ENCODE measurements at regions not wholly inside any gene's neighbourhood (a gene's known extent, or its start where the extent isn't known, plus 50 kb on each side); places are given as distances from the start of the nearest gene placed in this dataset.
"Not testable (repeated sequence)": the region's sequence is repeated elsewhere in the genome, so short reads cannot be mapped to it uniquely, and the experiment has no call there.

DNA sequence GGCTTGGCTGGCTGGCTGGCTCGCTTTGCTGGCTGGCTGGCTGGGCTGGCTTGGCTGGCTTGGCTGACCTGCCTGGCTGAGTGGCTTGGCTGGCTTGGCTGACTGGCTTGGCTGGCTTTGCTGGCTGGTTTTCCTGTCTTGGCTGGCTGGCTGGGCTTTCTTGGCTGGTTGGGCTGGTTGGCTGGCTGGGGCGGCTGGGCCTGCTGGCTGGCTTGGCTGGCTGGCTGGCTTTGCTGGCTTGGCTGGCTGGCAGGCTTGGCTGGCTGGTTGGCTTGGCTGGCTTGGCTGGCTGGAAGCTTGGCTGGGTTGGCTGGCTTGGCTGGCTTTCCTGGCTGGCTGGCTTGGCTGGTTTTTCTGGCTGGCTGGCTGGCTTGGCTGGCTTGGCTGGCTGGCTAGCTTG, 435.6 kb downstream of the GOLGA6L6 start:
- TF ChIP-seq, protein P1, sequence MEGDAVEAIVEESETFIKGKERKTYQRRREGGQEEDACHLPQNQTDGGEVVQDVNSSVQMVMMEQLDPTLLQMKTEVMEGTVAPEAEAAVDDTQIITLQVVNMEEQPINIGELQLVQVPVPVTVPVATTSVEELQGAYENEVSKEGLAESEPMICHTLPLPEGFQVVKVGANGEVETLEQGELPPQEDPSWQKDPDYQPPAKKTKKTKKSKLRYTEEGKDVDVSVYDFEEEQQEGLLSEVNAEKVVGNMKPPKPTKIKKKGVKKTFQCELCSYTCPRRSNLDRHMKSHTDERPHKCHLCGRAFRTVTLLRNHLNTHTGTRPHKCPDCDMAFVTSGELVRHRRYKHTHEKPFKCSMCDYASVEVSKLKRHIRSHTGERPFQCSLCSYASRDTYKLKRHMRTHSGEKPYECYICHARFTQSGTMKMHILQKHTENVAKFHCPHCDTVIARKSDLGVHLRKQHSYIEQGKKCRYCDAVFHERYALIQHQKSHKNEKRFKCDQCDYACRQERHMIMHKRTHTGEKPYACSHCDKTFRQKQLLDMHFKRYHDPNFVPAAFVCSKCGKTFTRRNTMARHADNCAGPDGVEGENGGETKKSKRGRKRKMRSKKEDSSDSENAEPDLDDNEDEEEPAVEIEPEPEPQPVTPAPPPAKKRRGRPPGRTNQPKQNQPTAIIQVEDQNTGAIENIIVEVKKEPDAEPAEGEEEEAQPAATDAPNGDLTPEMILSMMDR (IDR thresholded peaks at IDR 0.05; ENCODE audit: extremely low read depth, insufficient read depth, missing control alignments) = no peak
- DNase-seq (ENCODE audit: low spot score) = no peak
- in situ Hi-C loops (cut with MboI; ENCODE audit: low pct_unique_long_range_greater_than_20kb, low sequenced_read_pairs, unreplicated experiment) = no loop called here

DNA sequence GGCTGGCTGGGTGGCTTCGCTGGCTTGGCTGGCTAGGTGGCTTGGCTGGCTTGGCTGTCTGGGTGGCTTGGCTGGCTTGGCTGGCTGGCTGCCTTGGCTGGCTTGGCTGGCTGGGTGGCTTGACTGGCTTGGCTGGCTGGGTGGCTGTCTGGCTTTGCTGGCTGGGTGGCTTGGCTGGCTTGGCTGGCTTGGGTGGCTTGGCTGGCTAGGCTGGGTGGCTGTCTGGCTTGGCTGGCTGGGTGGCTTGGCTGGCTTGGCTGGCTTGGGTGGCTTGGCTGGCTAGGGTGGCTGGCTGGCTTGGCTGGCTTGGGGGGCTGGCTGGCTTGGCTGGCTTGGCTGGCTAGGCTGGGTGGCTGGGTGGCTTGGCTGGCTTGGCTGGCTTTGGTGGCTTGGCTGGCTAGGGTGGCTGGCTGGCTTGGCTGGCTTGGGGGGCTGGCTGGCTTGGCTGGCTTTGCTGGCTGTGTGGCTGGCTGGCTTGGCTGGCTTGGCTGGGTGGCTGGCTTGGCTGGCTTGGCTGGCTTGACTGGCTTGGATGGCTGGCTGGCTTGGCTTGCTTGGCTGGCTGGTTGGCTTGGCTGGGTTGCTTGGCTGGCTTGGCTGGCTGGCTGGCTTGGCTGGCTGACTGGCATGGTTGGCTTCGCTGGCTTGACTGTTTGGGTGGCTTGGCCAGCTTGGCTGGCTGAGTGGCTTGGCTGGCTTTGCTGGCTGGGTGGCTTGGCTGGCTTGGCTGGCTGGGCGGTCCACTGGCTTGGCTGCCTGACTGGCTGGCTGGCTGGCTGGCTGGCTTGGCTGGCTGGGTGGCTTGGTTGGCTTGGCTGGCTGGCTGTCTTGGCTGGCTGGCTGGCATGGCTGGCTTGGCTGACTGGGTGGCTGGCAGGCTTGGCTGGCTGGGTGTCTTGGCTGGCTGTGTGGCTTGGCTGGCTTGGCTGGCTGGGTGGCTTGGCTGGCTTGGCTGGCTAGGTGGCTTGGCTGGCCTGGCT, 436.3 kb downstream of the GOLGA6L6 start:
- DNase-seq (ENCODE audit: low spot score); in situ Hi-C loops (cut with MboI; ENCODE audit: low pct_unique_long_range_greater_than_20kb, low sequenced_read_pairs, unreplicated experiment): not testable (repeated sequence)

DNA sequence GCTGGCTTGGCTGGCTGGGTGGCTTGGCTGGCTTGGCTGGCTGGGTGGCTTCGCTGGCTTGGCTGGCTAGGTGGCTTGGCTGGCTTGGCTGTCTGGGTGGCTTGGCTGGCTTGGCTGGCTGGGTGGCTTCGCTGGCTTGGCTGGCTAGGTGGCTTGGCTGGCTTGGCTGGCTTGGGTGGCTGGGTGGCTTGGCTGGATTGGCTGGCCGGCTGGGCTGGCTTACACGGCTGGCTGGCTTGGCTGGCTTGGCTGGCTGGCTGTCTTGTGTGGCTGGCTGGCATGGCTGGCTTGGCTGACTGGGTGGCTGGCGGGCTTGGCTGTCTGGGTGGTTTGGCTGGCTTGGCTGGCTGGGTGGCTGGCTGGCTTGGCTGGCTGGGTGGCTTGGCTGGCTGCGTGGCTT, 437.0 kb downstream of the GOLGA6L6 start:
- in situ Hi-C loops (cut with MboI; ENCODE audit: low pct_unique_long_range_greater_than_20kb, low sequenced_read_pairs, unreplicated experiment); DNase-seq (ENCODE audit: low spot score): not testable (repeated sequence)

DNA sequence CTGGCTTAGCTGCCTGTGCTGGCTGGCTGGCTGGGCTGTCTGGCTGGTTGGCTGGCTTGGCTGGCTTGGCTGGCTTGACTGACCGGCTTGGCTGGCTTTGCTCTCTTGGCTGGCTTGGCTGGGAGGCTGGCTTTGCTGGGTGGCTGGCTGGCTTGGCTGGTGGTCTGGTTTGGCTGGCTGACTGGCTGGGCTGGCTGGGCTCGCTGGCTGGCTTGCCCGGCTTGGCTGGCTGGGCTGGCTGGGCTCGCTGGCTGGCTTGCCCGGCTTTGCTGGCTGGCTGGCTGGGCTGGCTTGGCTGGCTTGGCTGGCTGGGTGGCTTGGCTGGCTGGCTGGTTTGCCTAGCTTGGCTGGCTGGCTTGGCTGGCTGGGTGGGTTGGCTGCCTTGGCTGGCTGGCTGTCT, 438.7 kb downstream of the GOLGA6L6 start:
- in situ Hi-C loops (cut with MboI; ENCODE audit: low pct_unique_long_range_greater_than_20kb, low sequenced_read_pairs, unreplicated experiment); DNase-seq (ENCODE audit: low spot score): not testable (repeated sequence)

DNA sequence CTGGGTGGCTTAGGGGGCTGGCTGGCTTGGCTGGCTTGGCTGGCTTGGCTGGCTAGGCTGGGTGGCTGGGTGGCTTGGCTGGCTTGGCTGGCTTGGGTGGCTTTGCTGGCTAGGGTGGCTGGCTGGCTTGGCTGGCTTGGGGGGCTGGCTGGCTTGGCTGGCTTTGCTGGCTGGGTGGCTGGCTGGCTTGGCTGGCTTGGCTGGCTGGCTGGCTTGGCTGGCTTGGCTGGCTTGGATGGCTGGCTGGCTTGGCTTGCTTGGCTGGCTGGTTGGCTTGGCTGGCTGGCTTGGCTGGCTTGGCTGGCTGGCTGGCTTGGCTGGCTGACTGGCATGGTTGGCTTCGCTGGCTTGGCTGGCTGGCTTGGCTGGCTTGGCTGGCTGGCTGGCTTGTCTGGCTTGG, 439.4 kb downstream of the GOLGA6L6 start:
- in situ Hi-C loops (cut with MboI; ENCODE audit: low pct_unique_long_range_greater_than_20kb, low sequenced_read_pairs, unreplicated experiment) = not testable (repeated sequence)

DNA sequence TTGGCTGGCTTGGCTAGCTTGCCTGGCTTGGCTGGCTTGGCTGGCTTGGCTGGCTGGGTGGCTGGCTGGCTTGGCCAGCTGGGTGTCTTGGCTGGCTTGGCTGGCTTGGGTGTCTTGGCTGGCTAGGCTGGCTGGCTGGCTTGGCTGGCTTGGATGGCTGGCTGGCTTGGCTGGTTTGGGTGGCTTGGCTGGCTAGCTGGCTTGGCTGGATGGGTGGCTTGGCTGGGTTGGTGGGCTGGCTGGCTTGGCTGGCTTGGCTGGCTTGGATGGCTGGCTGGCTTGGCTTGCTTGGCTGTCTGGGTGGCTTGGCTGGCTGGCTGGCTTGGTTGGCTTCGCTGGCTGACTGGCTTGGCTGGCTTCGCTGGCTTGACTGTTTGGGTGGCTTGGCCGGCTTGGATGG, 440.3 kb downstream of the GOLGA6L6 start:
- in situ Hi-C loops (cut with MboI; ENCODE audit: low pct_unique_long_range_greater_than_20kb, low sequenced_read_pairs, unreplicated experiment); DNase-seq (ENCODE audit: low spot score): not testable (repeated sequence)

More for the DNA sequence above, 439.4 kb downstream of the GOLGA6L6 start:
- DNase-seq (ENCODE audit: low spot score) = not testable (repeated sequence)

DNA sequence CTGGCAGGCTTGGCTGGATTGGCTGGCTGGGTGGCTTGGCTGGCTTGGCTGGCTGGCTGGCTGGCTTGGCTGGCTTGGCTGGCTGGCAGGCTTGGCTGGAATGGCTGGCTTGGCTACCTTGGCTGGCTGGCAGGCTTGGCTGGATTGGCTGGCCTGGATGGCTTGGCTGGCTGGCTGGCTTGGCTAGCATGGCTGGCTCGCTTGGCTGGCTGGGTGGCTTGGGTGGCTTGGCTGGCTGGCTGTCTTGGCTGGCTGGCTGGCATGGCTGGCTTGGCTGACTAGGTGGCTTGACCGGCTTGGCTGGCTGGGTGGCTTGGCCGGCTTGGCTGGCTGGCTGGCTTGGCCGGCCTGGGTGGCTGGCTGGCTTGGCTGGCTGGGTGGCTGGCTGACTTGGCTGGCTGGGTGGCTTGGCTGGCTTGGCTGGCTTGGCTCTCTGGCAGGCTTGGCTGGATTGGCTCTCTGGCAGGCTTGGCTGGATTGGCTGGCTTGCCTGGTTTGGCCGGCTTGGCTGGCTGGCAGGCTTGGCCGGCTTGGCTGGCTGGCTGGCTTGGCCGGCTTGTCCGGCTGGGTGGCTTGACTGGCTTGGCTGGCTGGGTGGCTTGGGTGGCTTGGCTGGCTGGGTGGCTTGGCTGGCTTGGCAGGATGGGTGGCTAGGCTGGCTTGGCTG, 440.9 kb downstream of the GOLGA6L6 start:
- DNase-seq (ENCODE audit: low spot score); in situ Hi-C loops (cut with MboI; ENCODE audit: low pct_unique_long_range_greater_than_20kb, low sequenced_read_pairs, unreplicated experiment): not testable (repeated sequence)

DNA sequence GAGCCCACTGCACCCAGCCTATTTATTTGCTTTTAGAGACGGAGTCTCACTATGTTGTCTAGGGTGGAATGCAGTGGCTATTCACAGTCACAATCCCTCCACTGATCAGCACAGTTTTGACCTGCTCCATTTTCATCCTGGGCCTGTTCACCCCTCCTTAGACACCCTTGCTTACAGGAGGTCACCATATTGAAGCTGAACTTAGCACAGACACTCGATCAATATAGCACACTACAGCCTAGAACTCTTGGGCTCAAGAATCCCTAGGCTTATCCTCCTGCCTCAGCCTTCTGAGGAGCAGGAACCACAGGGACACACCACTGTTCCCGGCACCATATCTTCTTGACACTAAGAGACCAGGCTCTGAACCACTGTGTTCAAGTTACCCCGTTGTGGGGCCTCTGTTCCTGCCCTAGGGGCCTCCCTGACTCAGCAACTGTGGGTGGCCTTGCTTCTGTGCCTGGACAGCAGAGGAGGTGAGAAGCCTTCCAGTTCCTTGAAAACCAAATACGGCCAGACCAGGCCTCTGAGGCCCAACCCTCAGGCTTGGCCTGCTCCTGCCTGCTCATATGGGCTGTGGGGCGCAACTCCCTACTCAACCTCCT, 445.8 kb downstream of the GOLGA6L6 start:
- in situ Hi-C loops (cut with MboI; ENCODE audit: low pct_unique_long_range_greater_than_20kb, low sequenced_read_pairs, unreplicated experiment); DNase-seq (ENCODE audit: low spot score): not testable (repeated sequence)

DNA sequence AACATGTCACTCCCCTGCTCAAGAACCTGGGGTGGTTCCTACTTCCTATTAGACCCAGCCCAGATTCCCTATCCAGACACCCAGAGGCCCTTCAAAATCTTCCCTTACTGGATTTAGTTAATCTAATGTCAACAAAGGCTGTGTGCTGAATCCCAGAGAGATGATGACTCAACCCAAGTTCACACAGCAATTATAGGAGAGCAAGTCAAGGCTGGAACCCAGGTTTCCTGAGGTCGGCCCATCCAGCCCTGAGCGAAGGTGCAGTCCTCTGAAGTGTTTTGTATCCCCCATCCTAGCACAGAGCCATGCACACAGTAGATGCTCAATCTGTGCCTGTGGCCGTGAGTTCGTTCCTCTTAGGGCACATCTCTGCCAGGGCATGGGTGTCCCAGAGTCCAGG, 452.1 kb downstream of the GOLGA6L6 start:
- DNase-seq (ENCODE audit: low spot score); in situ Hi-C loops (cut with MboI; ENCODE audit: low pct_unique_long_range_greater_than_20kb, low sequenced_read_pairs, unreplicated experiment): not testable (repeated sequence)

DNA sequence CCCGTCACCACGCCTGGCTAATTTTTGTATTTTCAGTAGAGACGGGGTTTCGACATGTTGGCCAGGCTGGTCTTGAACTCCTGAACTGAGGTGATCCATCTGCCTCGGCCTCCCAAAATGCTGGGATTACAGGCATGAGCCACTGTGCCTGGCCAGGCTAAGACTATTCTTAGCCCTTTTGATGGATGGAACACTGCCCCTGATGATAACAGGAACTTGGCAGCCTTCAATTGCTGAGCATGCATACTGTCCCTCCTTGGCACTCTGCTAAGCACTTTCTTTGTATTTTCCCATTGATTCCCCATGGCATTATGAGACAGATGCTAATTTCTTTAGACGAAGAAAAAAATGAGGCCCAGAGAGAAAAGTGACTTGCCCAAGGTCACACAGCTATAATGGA, 457.6 kb downstream of the GOLGA6L6 start:
- in situ Hi-C loops (cut with MboI; ENCODE audit: low pct_unique_long_range_greater_than_20kb, low sequenced_read_pairs, unreplicated experiment); DNase-seq (ENCODE audit: low spot score): not testable (repeated sequence)

DNA sequence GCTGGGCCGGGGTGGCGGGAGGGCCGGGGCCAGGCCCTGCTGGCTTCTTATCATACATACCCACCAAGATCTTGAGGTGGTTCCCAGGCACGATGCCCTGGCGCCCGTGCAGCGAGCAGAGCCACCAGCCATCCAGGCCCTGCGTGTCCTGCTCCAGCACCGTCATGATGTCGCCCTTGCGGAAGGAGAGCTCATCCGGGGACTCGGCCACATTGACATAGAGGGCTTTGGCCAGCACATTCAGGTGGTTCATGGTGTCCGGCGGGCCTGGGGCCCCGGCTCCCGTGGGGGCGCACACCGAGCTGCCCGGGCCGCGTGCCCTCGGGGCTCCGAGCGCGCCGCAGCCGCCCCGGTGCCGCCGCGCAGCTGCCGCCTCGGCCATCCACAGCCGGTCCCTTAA, 467.5 kb downstream of the GOLGA6L6 start:
- in situ Hi-C loops (cut with MboI; ENCODE audit: low pct_unique_long_range_greater_than_20kb, low sequenced_read_pairs, unreplicated experiment); DNase-seq (ENCODE audit: low spot score): not testable (repeated sequence)

DNA sequence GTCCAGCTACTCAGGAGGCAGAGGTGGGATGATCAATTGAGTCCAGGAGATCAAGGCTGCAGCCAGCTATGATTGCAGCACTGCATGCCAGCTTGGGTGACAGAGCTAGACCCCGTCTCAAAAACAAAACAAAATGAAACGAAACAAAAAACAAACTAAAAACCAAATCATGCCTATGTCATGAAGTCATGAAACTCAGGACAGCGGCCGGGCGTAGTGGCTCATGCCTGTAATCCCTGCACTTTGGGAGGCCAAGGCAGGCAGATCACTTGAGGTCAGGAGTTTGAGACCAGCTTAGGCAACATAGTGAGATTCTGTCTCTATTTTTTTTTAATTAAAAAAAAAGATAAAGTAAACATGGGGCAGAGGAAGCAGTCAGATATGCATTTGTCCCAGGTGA, 472.6 kb downstream of the GOLGA6L6 start:
- not testable (repeated sequence) for DNase-seq (ENCODE audit: low spot score)

DNA sequence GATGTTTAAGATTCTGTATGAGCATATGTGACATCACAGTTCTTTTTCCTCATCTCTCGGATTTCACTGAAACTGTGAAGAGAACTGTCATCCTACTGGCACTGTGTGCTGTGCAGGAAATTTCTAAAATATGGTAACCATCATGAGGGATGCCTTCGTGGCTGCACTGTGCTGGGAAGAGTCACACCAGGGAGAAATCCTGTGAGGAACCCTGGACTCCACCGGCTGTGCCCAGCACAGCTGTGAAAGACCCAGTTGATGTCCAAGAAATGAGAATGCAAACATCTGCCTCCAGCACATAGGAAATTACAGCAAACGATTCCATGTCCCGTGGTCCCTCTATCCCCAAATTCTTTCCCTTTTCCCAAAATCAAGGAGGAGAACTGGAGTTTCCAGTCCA, 475.4 kb downstream of the GOLGA6L6 start:
- DNase-seq (ENCODE audit: low spot score); in situ Hi-C loops (cut with MboI; ENCODE audit: low pct_unique_long_range_greater_than_20kb, low sequenced_read_pairs, unreplicated experiment): not testable (repeated sequence)

More for the DNA sequence above, 472.6 kb downstream of the GOLGA6L6 start:
- in situ Hi-C loops (cut with MboI; ENCODE audit: low pct_unique_long_range_greater_than_20kb, low sequenced_read_pairs, unreplicated experiment) = not testable (repeated sequence)

DNA sequence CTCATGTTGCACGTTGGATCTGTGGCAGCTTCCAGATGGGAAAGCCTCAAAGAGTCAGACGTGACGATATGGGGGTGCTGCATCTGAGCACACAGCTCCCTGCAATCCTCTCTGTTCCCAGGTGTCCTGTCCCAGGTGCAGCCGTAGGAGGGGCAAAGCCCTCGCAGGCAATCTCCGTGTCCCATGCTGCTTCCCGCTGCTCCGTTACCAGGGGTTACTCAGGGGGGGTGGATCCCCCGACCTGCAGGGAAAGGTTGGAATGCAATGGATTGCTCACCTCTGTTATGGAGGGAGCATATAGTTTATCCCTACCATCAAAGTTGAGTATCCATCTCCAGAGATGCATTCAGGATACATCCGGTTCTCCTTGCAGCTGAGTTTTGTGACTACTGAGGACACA, 476.1 kb downstream of the GOLGA6L6 start:
- in situ Hi-C loops (cut with MboI; ENCODE audit: low pct_unique_long_range_greater_than_20kb, low sequenced_read_pairs, unreplicated experiment); DNase-seq (ENCODE audit: low spot score): not testable (repeated sequence)

DNA sequence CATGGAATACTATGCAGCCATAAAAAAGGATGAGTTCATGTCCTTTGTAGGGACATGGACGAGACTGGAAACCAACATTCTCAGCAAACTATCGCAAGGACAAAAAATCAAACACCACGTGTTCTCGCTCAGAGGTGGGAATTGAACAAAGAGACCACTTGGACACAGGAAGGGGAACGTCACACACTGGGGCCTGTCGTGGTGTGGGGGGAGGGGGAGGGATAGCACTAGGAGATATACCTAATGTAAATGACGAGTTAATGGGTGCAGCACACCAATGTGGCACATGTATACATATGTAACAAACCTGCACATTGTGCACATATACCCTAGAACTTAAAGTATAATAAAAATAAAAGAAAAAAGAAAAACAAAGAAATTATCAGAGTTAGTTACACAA, 478.4 kb downstream of the GOLGA6L6 start:
- in situ Hi-C loops (cut with MboI; ENCODE audit: low pct_unique_long_range_greater_than_20kb, low sequenced_read_pairs, unreplicated experiment); DNase-seq (ENCODE audit: low spot score): not testable (repeated sequence)

DNA sequence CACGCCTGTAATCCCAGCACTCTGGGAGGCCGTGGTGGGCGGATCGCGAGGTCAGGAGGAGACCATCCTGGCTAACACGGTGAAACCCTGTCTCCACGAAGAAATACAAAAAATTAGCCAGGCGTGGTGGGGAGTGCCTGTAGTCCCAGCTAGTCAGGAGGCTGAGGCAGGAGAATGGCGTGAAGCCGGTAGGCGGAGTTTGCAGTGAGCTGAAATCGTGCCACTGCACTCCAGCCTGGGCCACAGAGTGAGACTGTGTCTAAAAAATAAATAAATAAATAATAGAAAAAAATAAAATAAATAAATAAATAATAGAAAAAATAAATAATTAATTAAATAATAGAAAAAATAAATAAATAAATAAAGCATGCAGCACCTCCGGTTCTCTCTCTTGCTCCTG, 480.8 kb downstream of the GOLGA6L6 start:
- in situ Hi-C loops (cut with MboI; ENCODE audit: low pct_unique_long_range_greater_than_20kb, low sequenced_read_pairs, unreplicated experiment); DNase-seq (ENCODE audit: low spot score): not testable (repeated sequence)

DNA sequence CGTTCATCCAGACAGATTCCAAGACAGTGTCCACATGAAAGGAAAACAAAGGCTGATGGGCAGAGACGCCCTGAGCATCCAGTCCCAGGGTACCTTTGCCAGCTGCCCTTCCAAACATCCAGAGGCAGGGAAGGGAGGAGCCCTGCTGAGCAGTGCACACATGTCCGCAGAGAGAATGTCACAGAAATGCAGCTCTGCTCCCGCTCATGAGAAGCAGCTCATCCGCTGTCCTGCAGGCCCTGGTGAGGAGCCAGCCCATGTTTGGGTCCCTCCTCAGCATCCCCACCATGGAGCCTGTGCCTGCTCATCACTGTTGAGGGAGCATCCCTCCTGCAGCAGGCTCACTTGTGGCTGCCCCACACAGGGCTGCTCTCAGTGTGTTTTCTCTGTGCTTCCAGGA, 484.7 kb downstream of the GOLGA6L6 start:
- DNase-seq (ENCODE audit: low spot score); in situ Hi-C loops (cut with MboI; ENCODE audit: low pct_unique_long_range_greater_than_20kb, low sequenced_read_pairs, unreplicated experiment): not testable (repeated sequence)
